H54 (cell line): ENCODE measurements at regions not wholly inside any gene's neighbourhood (a gene's known extent, or its start where the extent isn't known, plus 50 kb on each side); places are given as distances from the start of the nearest gene placed in this dataset.
"Not testable (repeated sequence)": the region's sequence is repeated elsewhere in the genome, so short reads cannot be mapped to it uniquely, and the experiment has no call there.

ENCODE experiments used
- DNase-seq: peaks from one replicate; pipeline ENCODE4 v3.0.0; 2011; ENCODE audit warnings: low spot score, mixed read lengths; ENCODE audit not compliant: insufficient read length
- FAIRE-seq: peaks from 3 replicates; lab custom pipeline; 2011; peaks lifted over from hg19 to GRCh38; lab: Jason Lieb, UNC
- POLR2A ChIP-seq: IDR thresholded peaks from 2 replicates; pipeline ENCODE4 v1.6.1; 2011; ENCODE audit warnings: low read depth, mild to moderate bottlenecking, low read length

DNA sequence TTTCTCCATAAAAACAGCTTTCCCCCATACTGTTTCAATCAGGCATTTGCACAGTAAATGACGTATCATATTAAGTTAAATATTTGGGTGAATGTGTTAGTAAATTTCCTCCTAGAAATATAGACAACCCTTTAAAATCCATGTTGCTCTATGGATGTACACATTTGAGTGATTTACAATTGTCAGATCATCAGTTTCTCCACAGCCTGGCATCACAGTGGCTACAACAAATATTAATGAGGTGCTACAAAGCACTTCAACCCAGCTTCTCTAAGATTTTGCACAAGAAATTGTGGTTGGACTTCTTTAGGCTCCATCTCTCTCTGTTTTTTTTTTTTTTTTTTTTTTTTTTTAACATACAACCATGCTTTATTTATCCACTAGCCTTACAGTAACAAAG is 584.4 kb upstream of the AMELY start:
- FAIRE-seq (no peak), DNase-seq (no peak)
- no peak for TF ChIP-seq POLR2A

DNA sequence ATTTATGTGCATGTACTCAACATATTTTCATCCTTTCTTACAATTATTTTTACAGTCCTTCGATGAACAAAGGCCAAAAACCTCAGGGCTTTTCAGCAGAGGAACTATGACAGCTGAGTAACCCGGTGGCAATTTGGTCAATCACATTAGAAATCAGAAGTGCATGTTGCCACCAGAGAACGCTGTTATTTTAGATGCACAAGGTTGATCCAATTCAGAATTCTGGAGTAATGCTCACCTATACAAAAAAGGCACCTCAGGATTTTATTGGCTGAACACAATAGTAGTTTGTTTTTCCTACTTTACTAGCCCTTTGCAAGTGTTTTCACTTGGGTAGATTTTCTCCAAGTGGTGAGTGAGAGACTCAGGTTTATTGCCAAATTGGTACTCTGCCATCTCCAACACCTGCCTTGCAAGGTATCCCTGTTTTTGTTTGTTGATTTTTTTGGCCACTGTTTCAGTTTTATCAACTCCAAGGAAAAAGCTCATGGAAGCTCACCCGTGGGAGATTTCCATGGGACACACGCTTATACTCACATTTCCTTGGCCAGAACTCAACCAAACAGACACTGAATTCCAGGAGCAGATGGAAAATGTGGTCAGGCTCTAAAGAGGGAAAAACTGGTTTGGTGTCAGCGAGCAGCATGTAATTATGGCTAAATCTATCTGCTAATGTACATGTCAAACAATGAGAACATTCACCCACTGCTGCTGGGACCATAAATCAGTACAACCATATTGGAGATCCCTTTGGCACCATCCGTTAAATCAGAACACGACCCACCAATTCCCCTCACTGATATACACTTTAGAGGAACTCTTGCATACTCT is 573.1 kb upstream of the AMELY start:
- DNase-seq = not testable (repeated sequence)

GRCh38 chrY:7471976-7472375 is 560.4 kb upstream of the AMELY start:
- no peak for TF ChIP-seq POLR2A
- DNase-seq (no peak), FAIRE-seq (no peak)

More for the DNA sequence above, 573.1 kb upstream of the AMELY start:
- not testable (repeated sequence) for FAIRE-seq

DNA sequence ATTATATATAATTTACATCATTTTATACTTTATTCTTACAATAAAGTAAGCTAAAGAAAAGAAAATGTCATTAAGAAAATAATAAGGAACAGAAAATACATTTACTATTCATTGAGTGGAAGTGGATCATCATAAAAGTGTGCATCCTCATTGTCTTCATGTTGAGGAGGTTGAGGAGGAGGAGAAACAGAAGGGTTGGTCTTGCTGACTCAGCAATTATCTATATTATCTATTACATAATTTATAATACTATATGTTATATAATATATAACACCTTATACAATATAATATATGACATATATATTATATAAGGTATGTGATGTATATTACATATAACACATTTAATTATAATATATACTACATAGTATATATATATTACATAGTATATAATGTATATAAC is 558.5 kb upstream of the AMELY start:
- no peak for TF ChIP-seq POLR2A
- no peak for FAIRE-seq
- DNase-seq = no peak

GRCh38 chrY:7468951-7469745 is 557.6 kb upstream of the AMELY start:
- TF ChIP-seq POLR2A = no peak
- no peak for FAIRE-seq
- DNase-seq = no peak

- no peak for TF ChIP-seq POLR2A
- FAIRE-seq (no peak), DNase-seq (no peak)
These were observed 556.4 kb upstream of the AMELY start for GRCh38 chrY:7467796-7468520.

DNA sequence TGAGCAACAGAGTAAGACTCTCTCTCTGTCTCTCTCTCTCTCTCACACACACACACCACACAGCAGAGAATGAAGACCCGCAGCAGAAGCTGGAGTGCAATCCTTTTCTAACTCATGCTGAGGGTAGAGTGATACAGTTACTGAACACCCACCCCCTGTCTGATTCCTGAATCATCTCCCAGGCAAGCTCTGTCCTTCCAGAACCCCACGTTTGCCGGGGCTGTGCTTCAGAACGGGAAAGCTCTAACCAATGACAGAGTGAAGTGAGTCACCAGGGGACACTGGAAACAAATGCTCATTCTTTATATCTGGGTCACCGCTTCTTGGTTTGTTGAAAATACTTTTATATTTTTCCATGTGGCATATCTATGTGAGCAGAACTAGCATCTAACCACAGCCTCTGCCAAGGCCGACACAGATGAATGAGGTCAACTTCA is 553.7 kb upstream of the AMELY start:
- no peak for TF ChIP-seq POLR2A
- DNase-seq = no peak
- no peak for FAIRE-seq

DNA sequence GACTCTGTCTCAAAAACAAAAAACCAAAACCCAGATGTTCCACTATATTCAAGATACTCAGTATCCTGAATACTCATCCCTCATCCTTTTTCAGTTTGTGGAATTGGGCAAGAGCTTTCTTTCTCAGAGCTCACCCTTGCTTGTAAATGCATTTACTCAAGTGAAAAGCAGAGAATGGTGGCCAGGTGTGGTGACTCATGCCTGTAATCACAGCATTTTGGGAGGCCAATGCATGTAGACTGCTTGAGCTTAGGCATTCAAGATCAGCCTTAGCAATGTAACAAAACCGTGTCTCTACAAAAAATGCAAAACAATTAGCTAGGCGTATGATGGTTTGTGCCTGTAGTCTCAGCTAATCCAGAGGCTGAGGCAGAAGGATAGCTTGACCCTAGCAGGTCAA is 553.2 kb upstream of the AMELY start:
- DNase-seq (no peak), FAIRE-seq (no peak)
- TF ChIP-seq POLR2A = no peak

DNA sequence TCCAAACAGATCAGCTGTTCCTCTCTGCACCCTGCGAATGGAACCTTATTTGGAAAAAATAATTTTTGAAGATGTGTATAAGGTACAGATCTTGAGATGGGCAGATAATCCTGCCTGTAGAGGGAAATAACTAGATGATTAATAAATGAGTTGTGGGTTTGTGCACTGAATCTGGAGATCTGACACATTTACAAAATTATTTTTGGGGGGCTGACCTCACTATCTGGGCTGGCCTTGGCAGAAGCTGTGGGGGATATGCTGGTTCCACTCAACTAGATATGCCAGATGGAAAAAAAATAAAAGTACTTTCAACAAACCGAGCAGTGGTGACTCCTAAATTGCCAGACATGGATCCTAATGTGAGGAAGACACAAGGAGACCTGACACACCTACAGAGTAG is 552.2 kb upstream of the AMELY start:
- no peak for DNase-seq
- TF ChIP-seq POLR2A = no peak
- FAIRE-seq = no peak

DNA sequence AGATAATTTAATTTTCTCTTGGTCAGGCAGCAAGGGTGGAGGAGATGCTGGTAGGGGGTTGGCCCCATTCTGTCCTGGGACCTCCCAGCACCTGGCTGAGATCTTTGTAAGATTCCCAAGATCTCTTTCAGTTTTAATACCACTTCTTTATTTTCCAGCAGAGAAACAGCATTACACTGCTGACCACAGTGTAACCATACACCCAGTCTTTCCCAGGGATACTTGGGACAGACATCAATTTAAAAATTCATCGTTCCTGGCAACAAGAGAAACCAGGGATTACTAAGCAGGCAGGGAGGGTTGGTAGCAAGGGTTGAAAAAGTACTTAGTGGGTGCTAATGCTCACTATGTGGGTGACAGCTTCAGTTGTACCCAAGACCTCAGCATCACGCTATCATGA is 551.6 kb upstream of the AMELY start:
- no peak for DNase-seq
- no peak for TF ChIP-seq POLR2A
- no peak for FAIRE-seq

DNA sequence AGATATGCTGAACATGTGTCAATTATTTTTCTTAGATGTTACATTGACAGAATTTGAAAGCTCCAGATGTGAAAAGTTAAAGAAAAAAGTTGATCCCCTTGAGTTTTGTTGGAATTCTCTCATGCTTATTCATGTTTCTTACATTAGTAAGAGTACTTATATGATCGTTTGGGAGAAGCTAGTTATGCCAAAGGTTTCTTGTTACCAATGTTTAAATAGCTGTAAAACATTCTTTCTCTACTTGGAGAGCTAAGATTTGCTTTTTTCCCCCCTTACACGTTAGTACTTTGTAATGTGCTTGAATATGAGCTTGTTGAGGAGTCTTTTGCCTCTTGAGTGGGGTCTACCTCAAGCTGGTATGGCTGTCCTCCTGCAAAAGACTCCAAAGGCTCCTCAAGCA is 551.1 kb upstream of the AMELY start:
- no peak for DNase-seq
- no peak for TF ChIP-seq POLR2A
- FAIRE-seq = no peak

- DNase-seq = no peak
- no peak for FAIRE-seq
- no peak for TF ChIP-seq POLR2A
These were observed 550.4 kb upstream of the AMELY start for GRCh38 chrY:7461873-7462525.

GRCh38 chrY:7459802-7460201 is 548.2 kb upstream of the AMELY start:
- DNase-seq = no peak
- TF ChIP-seq POLR2A = no peak
- FAIRE-seq = no peak
